Colonic mucosa (tissue), 4 donors: ENCODE measurements at regions not wholly inside any gene's neighbourhood (a gene's known extent, or its start where the extent isn't known, plus 50 kb on each side); places are given as distances from the start of the nearest gene placed in this dataset. TPM values are rescaled to one million over a fixed set of nuclear protein-coding genes. Genes with fewer than 3 reads are reported as not detected.

ENCODE experiments used
- DNase-seq: peaks from one replicate; pipeline ENCODE4 v3.0.0-alpha.2; 2020
- H3K27ac ChIP-seq: fragments of 200-600 bp; one replicate; pipeline ENCODE4 v1.8.0; 2021
- H3K27me3 ChIP-seq: fragments of 200-600 bp; one replicate; pipeline ENCODE4 v1.8.0; 2021
- H3K36me3 ChIP-seq: fragments of 200-600 bp; one replicate; pipeline ENCODE4 v1.8.0; 2021
- H3K4me1 ChIP-seq: fragments of 200-600 bp; one replicate; pipeline ENCODE4 v1.8.0; 2021; ENCODE audit warnings: mild to moderate bottlenecking
- H3K4me3 ChIP-seq: fragments of 200-600 bp; one replicate; pipeline ENCODE4 v1.8.0; 2021
- H3K9ac ChIP-seq, 2 donors: one replicate each; pipeline ENCODE4 v1.7.0; 2013; ENCODE audit warnings: control low read depth in 2 of 2, low read depth in 2 of 2, low read length in 2 of 2
- H3K9me3 ChIP-seq: fragments of 200-600 bp; one replicate; pipeline ENCODE4 v1.8.0; 2021
- intact Hi-C: fragments of 100-400 bp; cut with DNase I; formaldehyde crosslinking; loops from one replicate; pipeline ENCODE4 v1.14.1; 2022
- microRNA-seq: library from miRNA; unstranded; fragments of <30 nt; microRNA quantifications from one replicate; pipeline ENCODE4, GENCODE V29; 2019
- TF ChIP-seq, protein P1 (sequence below): fragments of 200-600 bp; IDR thresholded peaks from one replicate; pipeline ENCODE4 v1.8.0; 2022; ENCODE audit warnings: antibody characterized with exemption, mild to moderate bottlenecking
- donor health status: healthy.
- donor health status: DM: no; HTN: no; CAD: no.
- donor health status: DM: no; HTN: no; CAD: no.

DNA sequence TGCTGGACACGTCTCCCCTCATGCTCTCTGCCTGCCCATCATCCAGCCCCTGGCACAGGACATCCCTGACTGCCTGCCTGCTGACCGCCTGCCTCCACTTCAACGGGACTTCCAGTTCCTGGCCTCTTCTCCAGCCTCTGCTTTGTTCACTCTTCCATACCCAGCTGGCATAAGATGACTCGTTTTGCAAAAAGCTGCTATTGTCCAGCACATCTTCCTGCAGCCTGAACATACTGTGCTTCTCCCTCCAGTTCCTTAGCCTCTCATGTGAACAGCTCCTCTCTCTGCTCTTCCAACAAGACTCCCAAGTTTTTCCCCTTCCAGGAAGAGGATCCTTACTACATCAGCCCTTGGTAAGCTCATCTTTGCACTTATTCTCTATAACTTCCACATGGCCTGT is 62.4 kb upstream of the SKOR2 start:
- Histone ChIP-seq H3K4me1 (no peaks in the 10 kb centered on the region), H3K27me3 (no peaks in the 10 kb centered on the region), H3K4me3 (no peak overlapping the region), H3K9me3 (no peaks in the 10 kb centered on the region), H3K36me3 (no peaks in the 10 kb centered on the region), H3K27ac (no peak overlapping the region), H3K9ac (no peak overlapping the region)
- TF ChIP-seq, protein P1, sequence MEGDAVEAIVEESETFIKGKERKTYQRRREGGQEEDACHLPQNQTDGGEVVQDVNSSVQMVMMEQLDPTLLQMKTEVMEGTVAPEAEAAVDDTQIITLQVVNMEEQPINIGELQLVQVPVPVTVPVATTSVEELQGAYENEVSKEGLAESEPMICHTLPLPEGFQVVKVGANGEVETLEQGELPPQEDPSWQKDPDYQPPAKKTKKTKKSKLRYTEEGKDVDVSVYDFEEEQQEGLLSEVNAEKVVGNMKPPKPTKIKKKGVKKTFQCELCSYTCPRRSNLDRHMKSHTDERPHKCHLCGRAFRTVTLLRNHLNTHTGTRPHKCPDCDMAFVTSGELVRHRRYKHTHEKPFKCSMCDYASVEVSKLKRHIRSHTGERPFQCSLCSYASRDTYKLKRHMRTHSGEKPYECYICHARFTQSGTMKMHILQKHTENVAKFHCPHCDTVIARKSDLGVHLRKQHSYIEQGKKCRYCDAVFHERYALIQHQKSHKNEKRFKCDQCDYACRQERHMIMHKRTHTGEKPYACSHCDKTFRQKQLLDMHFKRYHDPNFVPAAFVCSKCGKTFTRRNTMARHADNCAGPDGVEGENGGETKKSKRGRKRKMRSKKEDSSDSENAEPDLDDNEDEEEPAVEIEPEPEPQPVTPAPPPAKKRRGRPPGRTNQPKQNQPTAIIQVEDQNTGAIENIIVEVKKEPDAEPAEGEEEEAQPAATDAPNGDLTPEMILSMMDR = no peak
- intact Hi-C loops = no loop called here
- DNase-seq = no peak

GRCh38 chr18:47311585-47311984 is 60.1 kb upstream of the SKOR2 start:
- DNase-seq = no peak

More at GRCh38 chr18:47311585-47311984, 60.1 kb upstream of the SKOR2 start:
- no peak overlapping the region for H3K27ac ChIP-seq
- no peak overlapping the region for H3K4me3 ChIP-seq
- TF ChIP-seq, protein P1 = no peak
- H3K9ac ChIP-seq = no peak overlapping the region
- no peaks in the 10 kb centered on the region for H3K4me1 ChIP-seq
- no peaks in the 10 kb centered on the region for H3K36me3 ChIP-seq
- no peaks in the 10 kb centered on the region for H3K27me3 ChIP-seq
- intact Hi-C loops = no loop called here
- H3K9me3 ChIP-seq = no peaks in the 10 kb centered on the region

Small RNA genes in the stretch of these regions (microRNA-seq; reads per million reads assigned to microRNA genes)
- gene MIR4527 = not detected
